ENCODE measurements at regions not wholly inside any gene's neighbourhood (a gene's known extent, or its start where the extent isn't known, plus 50 kb on each side); places are given as distances from the start of the nearest gene placed in this dataset.

DNA sequence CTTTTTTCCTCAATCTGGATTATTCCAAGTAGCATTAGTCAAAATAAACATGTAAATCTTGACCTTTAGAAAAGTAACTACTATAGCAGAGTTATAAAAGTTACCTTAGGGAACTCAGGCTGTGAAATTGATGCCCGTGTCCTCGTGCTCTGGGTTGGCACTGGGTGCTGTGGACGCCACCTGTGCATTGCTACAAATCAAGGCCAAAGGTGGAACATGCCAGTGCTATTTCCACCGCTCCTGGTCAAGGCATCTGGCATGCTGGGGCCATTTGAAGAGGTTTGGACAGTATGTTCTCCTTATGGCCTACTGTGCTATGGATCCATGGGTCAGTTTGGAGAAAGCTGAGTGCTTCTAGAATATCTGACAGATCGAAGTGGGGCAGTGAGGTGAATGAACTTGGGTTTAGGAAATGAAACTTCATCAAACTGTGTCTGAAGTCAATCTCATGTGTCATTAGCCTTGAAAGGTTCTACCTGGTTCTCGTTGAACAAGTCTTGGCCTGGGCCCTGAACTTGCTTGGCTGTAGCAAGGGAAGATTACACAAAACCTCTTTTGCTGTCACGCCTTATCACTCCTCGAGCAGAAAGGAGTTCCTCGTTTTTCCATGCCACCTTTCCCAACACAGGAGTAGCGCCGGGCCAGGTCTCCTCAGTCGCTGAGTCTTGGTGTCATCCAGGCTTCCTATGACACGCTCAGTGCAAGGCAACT is 397.6 kb upstream of the RGMA start:
- TF ChIP-seq EZH2 (IDR thresholded peaks at IDR 0.05; ENCODE audit: borderline replicate concordance, low read depth, low read length, severe bottlenecking) = no peak
- TF ChIP-seq, protein P1, sequence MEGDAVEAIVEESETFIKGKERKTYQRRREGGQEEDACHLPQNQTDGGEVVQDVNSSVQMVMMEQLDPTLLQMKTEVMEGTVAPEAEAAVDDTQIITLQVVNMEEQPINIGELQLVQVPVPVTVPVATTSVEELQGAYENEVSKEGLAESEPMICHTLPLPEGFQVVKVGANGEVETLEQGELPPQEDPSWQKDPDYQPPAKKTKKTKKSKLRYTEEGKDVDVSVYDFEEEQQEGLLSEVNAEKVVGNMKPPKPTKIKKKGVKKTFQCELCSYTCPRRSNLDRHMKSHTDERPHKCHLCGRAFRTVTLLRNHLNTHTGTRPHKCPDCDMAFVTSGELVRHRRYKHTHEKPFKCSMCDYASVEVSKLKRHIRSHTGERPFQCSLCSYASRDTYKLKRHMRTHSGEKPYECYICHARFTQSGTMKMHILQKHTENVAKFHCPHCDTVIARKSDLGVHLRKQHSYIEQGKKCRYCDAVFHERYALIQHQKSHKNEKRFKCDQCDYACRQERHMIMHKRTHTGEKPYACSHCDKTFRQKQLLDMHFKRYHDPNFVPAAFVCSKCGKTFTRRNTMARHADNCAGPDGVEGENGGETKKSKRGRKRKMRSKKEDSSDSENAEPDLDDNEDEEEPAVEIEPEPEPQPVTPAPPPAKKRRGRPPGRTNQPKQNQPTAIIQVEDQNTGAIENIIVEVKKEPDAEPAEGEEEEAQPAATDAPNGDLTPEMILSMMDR (IDR thresholded peaks at IDR 0.05; ENCODE audit: borderline replicate concordance, extremely low read depth, low read length, poor library complexity, severe bottlenecking) = no peak
- no peaks in the 10 kb centered on the region for H3K79me2 ChIP-seq (ENCODE audit: insufficient read depth, low read length)
- no peaks in the 10 kb centered on the region for H4K20me1 ChIP-seq (ENCODE audit: insufficient read depth, low read length)
- H3K36me3 ChIP-seq (ENCODE audit: insufficient read depth, low read length) = peaks cover 16% of the 10 kb centered on the region
- no peaks in the 10 kb centered on the region for H3K4me1 ChIP-seq (ENCODE audit: insufficient read depth, low read length)
- no peaks in the 10 kb centered on the region for H3K27me3 ChIP-seq (ENCODE audit: insufficient read depth, low read length, poor library complexity)
- H3K27ac ChIP-seq (ENCODE audit: low read length) = no peak overlapping the region
- no peak overlapping the region for H2AFZ ChIP-seq (ENCODE audit: low read depth, low read length)
- H3K9ac ChIP-seq (ENCODE audit: low read depth, low read length) = no peak overlapping the region
- H3K9me3 ChIP-seq (ENCODE audit: insufficient read depth, low read length, severe bottlenecking) = no peaks in the 10 kb centered on the region
- DNase-seq = no peak
- H3K4me2 ChIP-seq (ENCODE audit: insufficient read depth, low read length) = no peak overlapping the region
- H3K4me3 ChIP-seq (ENCODE audit: low read depth in 1 of 2, low read length in 2 of 2) = no peak overlapping the region
- no peak for ATAC-seq (ENCODE audit: insufficient read depth, low read depth)

DNA sequence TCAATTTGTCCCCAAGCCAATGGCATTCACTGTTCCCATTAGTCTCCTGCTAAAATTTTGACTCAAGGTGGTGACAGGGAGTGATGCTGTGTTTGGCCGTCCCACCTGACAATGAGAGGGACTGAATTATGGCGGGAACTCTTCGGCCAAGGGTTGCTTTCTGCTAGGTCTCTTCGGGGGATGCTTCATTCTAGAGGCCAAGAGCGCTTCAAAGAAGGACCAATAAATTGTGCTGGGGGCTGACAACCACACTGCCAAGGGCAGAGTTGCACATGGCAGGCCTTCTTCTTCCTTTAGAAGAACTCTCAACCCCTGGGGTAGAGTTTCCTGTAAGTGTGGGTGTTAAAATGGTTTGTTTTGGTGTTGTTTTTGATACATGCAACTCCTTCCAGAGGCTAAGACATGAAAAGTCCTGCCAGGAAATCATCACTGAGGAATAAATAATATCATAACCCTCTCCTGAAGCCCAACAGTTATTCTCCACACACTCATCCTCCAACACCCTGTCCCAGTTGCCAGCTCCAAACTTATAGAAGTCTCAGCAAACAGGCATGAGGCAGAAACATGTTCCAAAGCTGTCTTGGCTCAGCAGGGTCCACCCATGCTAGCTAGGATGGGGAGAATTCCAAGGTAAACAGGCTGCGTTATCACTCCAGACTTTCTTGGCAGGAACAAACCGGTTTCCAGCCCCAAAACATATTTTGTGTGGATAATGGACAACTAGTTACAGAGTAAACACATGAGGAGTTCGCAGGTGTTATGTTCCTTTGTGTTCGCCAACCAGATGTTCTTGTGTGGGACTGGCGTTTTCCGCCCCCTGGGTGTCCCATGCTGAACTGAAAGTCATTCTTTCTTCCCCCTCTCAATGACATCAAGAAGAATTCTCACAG is 396.7 kb upstream of the RGMA start:
- H3K79me2 ChIP-seq (ENCODE audit: insufficient read depth, low read length) = no peaks in the 10 kb centered on the region
- no peak for DNase-seq
- no peak overlapping the region for H3K4me3 ChIP-seq (ENCODE audit: low read depth in 1 of 2, low read length in 2 of 2)
- H3K9me3 ChIP-seq (ENCODE audit: insufficient read depth, low read length, severe bottlenecking) = no peaks in the 10 kb centered on the region
- no peaks in the 10 kb centered on the region for H3K27me3 ChIP-seq (ENCODE audit: insufficient read depth, low read length, poor library complexity)
- H3K4me2 ChIP-seq (ENCODE audit: insufficient read depth, low read length) = no peak overlapping the region
- no peak overlapping the region for H3K27ac ChIP-seq (ENCODE audit: low read length)
- H3K9ac ChIP-seq (ENCODE audit: low read depth, low read length) = no peak overlapping the region
- ATAC-seq (ENCODE audit: insufficient read depth, low read depth) = no peak
- peaks cover 16% of the 10 kb centered on the region for H3K36me3 ChIP-seq (ENCODE audit: insufficient read depth, low read length)
- no peaks in the 10 kb centered on the region for H3K4me1 ChIP-seq (ENCODE audit: insufficient read depth, low read length)
- no peak for TF ChIP-seq EZH2 (IDR thresholded peaks at IDR 0.05; ENCODE audit: borderline replicate concordance, low read depth, low read length, severe bottlenecking)
- TF ChIP-seq, protein P1 (IDR thresholded peaks at IDR 0.05; ENCODE audit: borderline replicate concordance, extremely low read depth, low read length, poor library complexity, severe bottlenecking) = no peak
- no peak overlapping the region for H2AFZ ChIP-seq (ENCODE audit: low read depth, low read length)
- H4K20me1 ChIP-seq (ENCODE audit: insufficient read depth, low read length) = no peaks in the 10 kb centered on the region

DNA sequence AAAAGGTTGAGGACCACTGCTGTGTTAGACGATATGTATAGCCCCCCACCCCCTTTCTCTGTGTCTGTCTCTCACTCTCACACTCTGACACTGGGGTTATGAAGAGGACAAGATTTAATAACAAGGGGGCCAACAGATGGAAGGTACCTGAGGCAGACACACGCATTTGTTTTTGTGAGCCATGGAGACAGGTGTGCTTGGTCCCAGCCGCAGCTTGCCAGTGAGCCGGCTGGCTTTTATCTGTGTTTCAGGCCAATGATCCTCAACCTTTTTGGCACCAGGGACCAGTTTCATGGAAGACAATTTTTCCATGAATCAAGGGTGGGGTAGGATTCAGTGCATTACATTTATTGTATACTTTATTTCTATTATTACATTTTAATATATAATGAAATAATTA is 394.9 kb upstream of the RGMA start:
- Histone ChIP-seq H3K4me2 (ENCODE audit: insufficient read depth, low read length) (no peak overlapping the region), H3K79me2 (ENCODE audit: insufficient read depth, low read length) (no peaks in the 10 kb centered on the region), H3K4me1 (ENCODE audit: insufficient read depth, low read length) (no peaks in the 10 kb centered on the region), H3K9ac (ENCODE audit: low read depth, low read length) (no peak overlapping the region), H3K27ac (ENCODE audit: low read length) (no peak overlapping the region), H3K36me3 (ENCODE audit: insufficient read depth, low read length) (peaks cover 16% of the 10 kb centered on the region), H2AFZ (ENCODE audit: low read depth, low read length) (no peak overlapping the region), H3K4me3 (ENCODE audit: low read depth in 1 of 2, low read length in 2 of 2) (no peak overlapping the region), H4K20me1 (ENCODE audit: insufficient read depth, low read length) (no peaks in the 10 kb centered on the region), H3K27me3 (ENCODE audit: insufficient read depth, low read length, poor library complexity) (no peaks in the 10 kb centered on the region), H3K9me3 (ENCODE audit: insufficient read depth, low read length, severe bottlenecking) (no peaks in the 10 kb centered on the region)
- DNase-seq = no peak
- ATAC-seq (ENCODE audit: insufficient read depth, low read depth) = no peak
- TF ChIP-seq, protein P1 (IDR thresholded peaks at IDR 0.05; ENCODE audit: borderline replicate concordance, extremely low read depth, low read length, poor library complexity, severe bottlenecking) = no peak
- no peak for TF ChIP-seq EZH2 (IDR thresholded peaks at IDR 0.05; ENCODE audit: borderline replicate concordance, low read depth, low read length, severe bottlenecking)
